Naive thymus-derived CD8-positive, alpha-beta T cell (primary cell): ENCODE measurements at regions not wholly inside any gene's neighbourhood (a gene's known extent, or its start where the extent isn't known, plus 50 kb on each side); places are given as distances from the start of the nearest gene placed in this dataset.
"Not testable (repeated sequence)": the region's sequence is repeated elsewhere in the genome, so short reads cannot be mapped to it uniquely, and the experiment has no call there.

Source experiments
- ATAC-seq, 2 donors: fragments of 150-1000 bp; cut with Tn5 transposase in 1 of 2; sonication (Bioruptor Pico), chemical (Tn5 transposase) in 1 of 2; 1 replicate in 1 of 2; 2 replicates in 1 of 2; pipeline ENCODE4 v1.10.0; 2021; ENCODE audit warnings: mild to moderate bottlenecking in 2 of 2, moderate library complexity in 2 of 2
- POLR2A ChIA-PET: fragments of 350-600 bp; sonication (Branson Sonifier 250); formaldehyde crosslinking; loops from one replicate; lab custom pipeline; 2021; ENCODE audit warnings: antibody characterized with exemption; lab: Charles Lee
- DNase-seq, 10 donors: peaks; one replicate each; pipeline versions ENCODE4 v3.0.0 to v3.0.0-alpha.2; 2020 to 2022
- H3K27ac Mint-ChIP-seq, 10 donors: one replicate each; pipeline ENCODE4 v1.8.0; 2020 to 2022; ENCODE audit warnings: mild to moderate bottlenecking in 10 of 10, mixed read lengths in 10 of 10, moderate library complexity in 4 of 10, inconsistent platforms in 1 of 10
- H3K27me3 Mint-ChIP-seq, 5 donors: one replicate each; pipeline ENCODE4 v1.8.0; 2021 to 2022; ENCODE audit warnings: mixed read lengths in 5 of 5
- H3K36me3 Mint-ChIP-seq, 3 donors: one replicate each; pipeline ENCODE4 v1.8.0; 2020 to 2022; ENCODE audit warnings: mixed read lengths in 3 of 3, mild to moderate bottlenecking in 2 of 3, inconsistent platforms in 1 of 3
- H3K4me1 Mint-ChIP-seq, 4 donors: one replicate each; pipeline ENCODE4 v1.8.0; 2021 to 2022; ENCODE audit warnings: mixed read lengths in 4 of 4
- H3K4me3 Mint-ChIP-seq, 10 donors: one replicate each; pipeline ENCODE4 v1.8.0; 2020 to 2022; ENCODE audit warnings: mild to moderate bottlenecking in 10 of 10, mixed read lengths in 10 of 10, moderate library complexity in 6 of 10, inconsistent platforms in 1 of 10
- H3K9me3 Mint-ChIP-seq, 9 donors: one replicate each; pipeline ENCODE4 v1.8.0; 2020 to 2022; ENCODE audit warnings: mixed read lengths in 9 of 9, mild to moderate bottlenecking in 3 of 9, inconsistent platforms in 1 of 9, moderate library complexity in 1 of 9

GRCh38 chr6:169371344-169372127, 117.9 kb upstream of the THBS2 start:
- ATAC-seq = no peak
- H3K27me3 Mint-ChIP-seq = peaks cover 0 to 9% (median 2%) of the 10 kb centered on the region in 5 donors
- no peak overlapping the region for H3K27ac Mint-ChIP-seq
- no peak for DNase-seq
- peaks cover 3 to 11% (median 4%) of the 10 kb centered on the region in 3 donors for H3K36me3 Mint-ChIP-seq
- POLR2A ChIA-PET = no interaction called here
- peaks cover 0 to 16% (median 9%) of the 10 kb centered on the region in 9 donors for H3K9me3 Mint-ChIP-seq
- H3K4me3 Mint-ChIP-seq = no peak overlapping the region
- peaks cover 0 to 2% (median under 1%) of the 10 kb centered on the region in 4 donors for H3K4me1 Mint-ChIP-seq

GRCh38 chr6:169370666-169371343, 117.2 kb upstream of the THBS2 start:
- peaks cover 0 to 2% (median under 1%) of the 10 kb centered on the region in 4 donors for H3K4me1 Mint-ChIP-seq
- H3K9me3 Mint-ChIP-seq = peaks cover 0 to 9% (median 4%) of the 10 kb centered on the region in 9 donors
- H3K4me3 Mint-ChIP-seq = no peak overlapping the region
- DNase-seq (no peak), ATAC-seq (no peak)
- H3K27me3 Mint-ChIP-seq = peaks cover 0 to 1% (median 0%) of the 10 kb centered on the region in 5 donors
- POLR2A ChIA-PET = no interaction called here
- H3K27ac Mint-ChIP-seq = no peak overlapping the region
- peaks cover 0 to 3% (median 0%) of the 10 kb centered on the region in 3 donors for H3K36me3 Mint-ChIP-seq

DNA sequence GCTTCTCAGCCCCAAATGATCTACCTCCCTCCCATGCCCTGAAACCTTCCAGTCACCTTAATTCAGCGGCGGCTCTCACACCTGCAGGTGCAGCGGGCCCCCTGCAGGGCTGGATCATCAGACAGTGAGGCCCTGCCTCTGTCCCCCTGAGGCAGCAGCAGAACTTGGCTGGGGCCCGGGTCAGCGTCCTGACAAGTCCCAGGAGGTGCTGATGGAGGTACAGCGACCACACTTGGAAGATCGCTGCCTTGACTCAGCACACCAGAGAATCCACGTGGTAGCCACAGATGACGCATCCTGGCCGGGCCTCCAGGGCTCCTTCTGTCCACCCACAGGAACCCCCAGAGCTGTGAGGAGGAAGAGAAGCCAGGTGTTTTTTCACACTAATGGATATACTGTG, 116.4 kb upstream of the THBS2 start:
- ATAC-seq = no peak
- peaks cover 0 to 2% (median under 1%) of the 10 kb centered on the region in 4 donors for H3K4me1 Mint-ChIP-seq
- POLR2A ChIA-PET = no interaction called here
- H3K27ac Mint-ChIP-seq = no peak overlapping the region
- DNase-seq = no peak
- no peaks in the 10 kb centered on the region for H3K27me3 Mint-ChIP-seq
- no peak overlapping the region for H3K4me3 Mint-ChIP-seq
- no peaks in the 10 kb centered on the region for H3K36me3 Mint-ChIP-seq
- H3K9me3 Mint-ChIP-seq = peaks cover 0 to 3% (median 2%) of the 10 kb centered on the region in 9 donors

DNA sequence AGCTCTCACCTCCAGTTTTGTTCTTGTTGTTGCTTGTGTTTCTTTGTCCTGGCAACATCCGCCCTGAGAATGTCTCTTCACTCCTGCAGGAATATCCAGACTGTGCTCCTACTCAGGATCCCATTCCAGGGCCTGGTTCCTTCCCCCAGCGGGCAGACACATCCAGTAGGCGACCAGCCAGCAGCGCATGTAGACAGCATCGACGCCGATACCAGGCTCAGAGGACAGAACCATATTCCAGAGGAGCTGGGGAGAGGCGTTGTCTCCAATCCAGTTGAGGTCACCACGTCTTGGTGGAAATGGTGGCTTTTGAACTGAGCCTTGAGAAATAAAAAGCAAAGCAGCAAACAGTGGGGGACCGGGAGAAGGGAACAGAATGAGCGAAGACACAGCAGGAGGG, 114.6 kb upstream of the THBS2 start:
- no peak for DNase-seq
- Mint-ChIP-seq H3K27ac (no peak overlapping the region), H3K4me3 (no peak overlapping the region), H3K9me3 (peaks cover 0 to 3% (median 0%) of the 10 kb centered on the region in 9 donors), H3K36me3 (no peaks in the 10 kb centered on the region), H3K27me3 (no peaks in the 10 kb centered on the region), H3K4me1 (peaks cover 0 to 2% (median under 1%) of the 10 kb centered on the region in 4 donors)
- POLR2A ChIA-PET = no interaction called here
- no peak for ATAC-seq

DNA sequence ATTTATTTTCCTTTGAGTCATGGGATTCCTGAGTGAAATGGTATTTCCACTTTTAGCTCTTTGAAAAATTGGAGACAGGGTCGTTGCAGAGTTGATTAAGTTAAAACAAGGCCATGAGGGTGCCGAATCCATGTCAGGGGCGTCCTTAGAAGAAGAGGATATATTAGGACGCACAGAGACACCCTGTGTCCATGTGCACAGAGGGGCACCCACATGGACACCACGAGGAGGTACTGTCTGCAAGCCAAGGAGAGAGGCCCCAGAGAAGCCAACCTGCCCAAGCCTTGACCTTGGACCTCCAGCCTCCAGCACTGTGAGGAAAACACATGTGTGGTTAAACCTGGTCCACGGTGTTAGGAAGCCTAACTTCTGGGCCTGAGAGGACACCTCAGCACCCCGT, 113.9 kb upstream of the THBS2 start:
- POLR2A ChIA-PET = no interaction called here
- no peak for ATAC-seq
- H3K9me3 Mint-ChIP-seq = peaks cover 0 to 7% (median 0%) of the 10 kb centered on the region in 9 donors
- H3K27me3 Mint-ChIP-seq = no peaks in the 10 kb centered on the region
- no peak for DNase-seq
- H3K36me3 Mint-ChIP-seq = no peaks in the 10 kb centered on the region
- H3K27ac Mint-ChIP-seq = no peak overlapping the region
- peaks cover 0 to 2% (median under 1%) of the 10 kb centered on the region in 4 donors for H3K4me1 Mint-ChIP-seq
- H3K4me3 Mint-ChIP-seq = no peak overlapping the region

DNA sequence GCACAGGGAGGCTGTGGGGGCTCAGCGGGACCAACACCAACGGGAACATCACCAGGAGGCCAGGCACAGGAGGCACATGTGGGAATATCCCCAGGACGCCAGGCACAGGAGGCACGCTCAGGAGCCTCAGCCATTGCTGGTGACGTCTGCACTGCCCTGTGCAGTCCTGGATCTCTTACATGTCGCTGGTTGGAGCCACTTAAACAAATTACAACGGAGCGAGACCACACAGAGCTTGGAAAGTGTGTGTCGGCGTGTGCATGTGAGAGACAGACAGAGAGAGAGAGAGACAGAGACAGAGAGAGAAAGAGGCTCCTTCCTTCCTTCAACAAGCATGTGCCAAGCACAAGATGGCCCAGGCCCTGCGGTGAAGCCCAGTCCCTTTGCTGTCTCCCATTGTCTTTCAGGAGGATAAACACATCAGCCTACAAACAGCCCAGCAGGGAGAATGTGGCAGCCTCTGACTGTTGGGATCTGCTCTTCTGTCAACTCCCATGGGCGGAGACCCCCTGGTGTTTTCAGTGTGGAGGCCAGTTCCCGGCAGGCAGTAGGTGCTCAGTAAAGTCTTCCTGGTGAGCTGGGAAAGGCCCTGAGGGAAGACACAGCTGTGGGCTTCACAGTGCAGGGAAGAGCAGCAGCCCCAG, 112.7 kb upstream of the THBS2 start:
- ATAC-seq (no peak), DNase-seq (no peak)
- no peaks in the 10 kb centered on the region for H3K27me3 Mint-ChIP-seq
- H3K4me3 Mint-ChIP-seq = no peak overlapping the region
- H3K36me3 Mint-ChIP-seq = no peaks in the 10 kb centered on the region
- POLR2A ChIA-PET = no interaction called here
- peaks cover 0 to 8% (median 0%) of the 10 kb centered on the region in 9 donors for H3K9me3 Mint-ChIP-seq
- peaks cover 0 to 1% (median under 1%) of the 10 kb centered on the region in 4 donors for H3K4me1 Mint-ChIP-seq
- no peak overlapping the region for H3K27ac Mint-ChIP-seq

GRCh38 chr6:169365567-169366257, 112.1 kb upstream of the THBS2 start:
- Mint-ChIP-seq H3K4me1 (peaks cover 0 to 1% (median 0%) of the 10 kb centered on the region in 4 donors), H3K4me3 (no peak overlapping the region), H3K9me3 (peaks cover 0 to 8% (median 0%) of the 10 kb centered on the region in 9 donors), H3K36me3 (no peaks in the 10 kb centered on the region), H3K27ac (no peak overlapping the region), H3K27me3 (no peaks in the 10 kb centered on the region)
- ATAC-seq (no peak), DNase-seq (no peak)
- POLR2A ChIA-PET = no interaction called here

DNA sequence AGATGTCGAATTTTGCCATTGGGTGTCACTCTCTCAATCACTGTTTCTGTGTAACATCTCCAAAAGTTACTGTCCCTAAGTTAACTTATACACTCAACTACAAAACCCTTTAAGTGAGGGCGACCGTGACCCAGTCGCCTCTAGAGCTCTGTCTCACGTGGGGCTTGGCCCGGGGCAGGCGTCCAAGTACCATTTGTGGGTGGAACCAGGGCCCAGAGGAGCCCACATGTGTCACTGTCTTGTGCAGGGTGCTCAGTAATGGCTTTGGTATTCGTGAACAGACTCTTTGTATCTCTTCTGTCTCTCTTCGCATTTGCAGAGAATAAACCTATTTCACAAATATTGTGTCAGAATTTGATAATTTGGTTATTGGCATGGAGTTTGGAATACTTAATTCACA, 109.9 kb upstream of the THBS2 start:
- ATAC-seq (no peak), DNase-seq (no peak)
- no peak overlapping the region for H3K4me3 Mint-ChIP-seq
- no peaks in the 10 kb centered on the region for H3K4me1 Mint-ChIP-seq
- peaks cover 0 to 9% (median 0%) of the 10 kb centered on the region in 5 donors for H3K27me3 Mint-ChIP-seq
- H3K9me3 Mint-ChIP-seq = peaks cover 0 to 8% (median 0%) of the 10 kb centered on the region in 9 donors
- H3K36me3 Mint-ChIP-seq = no peaks in the 10 kb centered on the region
- no peak overlapping the region for H3K27ac Mint-ChIP-seq
- POLR2A ChIA-PET = no interaction called here

- Mint-ChIP-seq H3K4me1 (no peaks in the 10 kb centered on the region), H3K27me3 (peaks cover 0 to 9% (median 3%) of the 10 kb centered on the region in 5 donors), H3K9me3 (peaks cover 0 to 8% (median 0%) of the 10 kb centered on the region in 9 donors), H3K27ac (no peak overlapping the region), H3K36me3 (no peaks in the 10 kb centered on the region), H3K4me3 (no peak overlapping the region)
- POLR2A ChIA-PET = no interaction called here
- ATAC-seq (no peak), DNase-seq (no peak)
Observed at GRCh38 chr6:169362501-169363121, 109.0 kb upstream of the THBS2 start.

GRCh38 chr6:169355001-169355400, 101.4 kb upstream of the THBS2 start:
- H3K4me1 Mint-ChIP-seq, POLR2A ChIA-PET, H3K4me3 Mint-ChIP-seq, ATAC-seq, DNase-seq, H3K27ac Mint-ChIP-seq: not testable (repeated sequence)
- Mint-ChIP-seq H3K36me3 (peaks cover 2 to 17% (median 3%) of the 10 kb centered on the region in 3 donors), H3K9me3 (peaks cover 0 to 41% (median 13%) of the 10 kb centered on the region in 9 donors), H3K27me3 (peaks cover 27 to 71% (median 31%) of the 10 kb centered on the region in 5 donors)

GRCh38 chr6:169345146-169345545, 91.5 kb upstream of the THBS2 start:
- H3K9me3 Mint-ChIP-seq = peaks cover 0 to 11% (median 2%) of the 10 kb centered on the region in 9 donors
- H3K27ac Mint-ChIP-seq = no peak overlapping the region
- POLR2A ChIA-PET = no interaction called here
- H3K36me3 Mint-ChIP-seq = peaks cover 0 to 7% (median 0%) of the 10 kb centered on the region in 3 donors
- DNase-seq (no peak), ATAC-seq (no peak)
- no peaks in the 10 kb centered on the region for H3K4me1 Mint-ChIP-seq
- no peak overlapping the region for H3K4me3 Mint-ChIP-seq
- H3K27me3 Mint-ChIP-seq = peaks cover 5 to 27% (median 20%) of the 10 kb centered on the region in 5 donors

DNA sequence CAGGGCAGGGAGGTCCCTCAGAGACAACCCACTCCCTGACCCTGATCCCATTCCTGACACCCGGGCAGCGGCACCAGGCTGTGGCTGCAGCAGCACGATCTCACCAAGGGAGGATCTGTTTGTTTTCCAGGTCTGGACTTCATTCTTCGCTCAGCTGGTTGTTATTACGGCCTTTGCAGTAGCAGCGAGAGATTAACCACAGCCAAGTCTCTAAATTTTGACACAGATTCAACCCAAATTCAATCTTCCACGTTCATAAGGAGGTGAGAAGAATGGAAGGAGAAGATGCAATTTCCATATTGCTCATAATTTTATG, 91.1 kb upstream of the THBS2 start:
- no peak overlapping the region for H3K4me3 Mint-ChIP-seq
- peaks cover 0 to 7% (median 2%) of the 10 kb centered on the region in 9 donors for H3K9me3 Mint-ChIP-seq
- no peak overlapping the region for H3K27ac Mint-ChIP-seq
- H3K4me1 Mint-ChIP-seq = no peaks in the 10 kb centered on the region
- H3K27me3 Mint-ChIP-seq = peaks cover 5 to 26% (median 20%) of the 10 kb centered on the region in 5 donors
- peaks cover 0 to 5% (median 0%) of the 10 kb centered on the region in 3 donors for H3K36me3 Mint-ChIP-seq
- no peak for ATAC-seq
- POLR2A ChIA-PET = no interaction called here
- DNase-seq = no peak
